OCI-LY1 (cell line): ENCODE measurements at regions not wholly inside any gene's neighbourhood (a gene's known extent, or its start where the extent isn't known, plus 50 kb on each side); places are given as distances from the start of the nearest gene placed in this dataset.

Experiments
- H2AFZ ChIP-seq: fragments of 200-600 bp; sonication (generic), shearing (Covaris generic); 2 replicates; pipeline ENCODE4 v1.6.0; 2014; ENCODE audit warnings: antibody characterized with exemption, mild to moderate bottlenecking, low read length
- H3F3A ChIP-seq: fragments of 200-600 bp; sonication (generic), shearing (Covaris generic); 2 replicates; pipeline ENCODE4 v1.6.0; 2014; ENCODE audit warnings: mild to moderate bottlenecking, antibody characterized with exemption, low read length, moderate library complexity; ENCODE audit not compliant: insufficient read depth
- H3K27ac ChIP-seq: fragments of 200-600 bp; sonication (generic); 2 replicates; pipeline ENCODE4 v1.5.1; 2014; ENCODE audit warnings: low read length, mixed run types, mild to moderate bottlenecking, low read depth; ENCODE audit not compliant: poor library complexity, severe bottlenecking
- H3K27me3 ChIP-seq: fragments of 200-600 bp; sonication (generic); 2 replicates; pipeline ENCODE4 v1.6.0; 2014; ENCODE audit warnings: antibody characterized with exemption, mild to moderate bottlenecking, low read length, moderate library complexity; ENCODE audit not compliant: insufficient read depth
- H3K36me3 ChIP-seq: fragments of 200-600 bp; sonication (generic); 2 replicates; pipeline ENCODE4 v1.6.1; 2014; ENCODE audit warnings: mild to moderate bottlenecking, antibody characterized with exemption, low read length, moderate library complexity, mixed read lengths; ENCODE audit not compliant: insufficient read depth
- H3K4me1 ChIP-seq: fragments of 200-600 bp; sonication (generic); 2 replicates; pipeline ENCODE4 v1.5.1; 2014; ENCODE audit warnings: mild to moderate bottlenecking, low read length, moderate library complexity; ENCODE audit not compliant: insufficient read depth, severe bottlenecking
- H3K4me2 ChIP-seq: fragments of 200-600 bp; sonication (generic), shearing (Covaris generic); 2 replicates; pipeline ENCODE4 v1.6.1; 2014; ENCODE audit warnings: low read length
- H3K4me3 ChIP-seq: fragments of 200-600 bp; sonication (generic); 2 replicates; pipeline ENCODE4 v1.5.1; 2014; ENCODE audit warnings: low read length, low read depth, mild to moderate bottlenecking, mixed read lengths; ENCODE audit not compliant: poor library complexity, severe bottlenecking
- H3K79me2 ChIP-seq: fragments of 200-600 bp; shearing (Covaris generic); 2 replicates; pipeline ENCODE4 v1.6.1; 2016; ENCODE audit warnings: mixed run types, low read length, mixed read lengths; ENCODE audit not compliant: insufficient read depth
- H3K9ac ChIP-seq: fragments of 200-600 bp; sonication (generic), shearing (Covaris generic); 2 replicates; pipeline ENCODE4 v1.6.1; 2014; ENCODE audit warnings: mild to moderate bottlenecking, low read length, mixed read lengths
- H3K9me2 ChIP-seq: fragments of 200-600 bp; sonication (generic), shearing (Covaris generic); 2 replicates; pipeline ENCODE4 v1.6.1; 2014; ENCODE audit warnings: low read depth, mild to moderate bottlenecking, low read length, mixed read lengths
- H3K9me3 ChIP-seq: fragments of 200-600 bp; shearing (Covaris generic); 2 replicates; pipeline ENCODE4 v1.6.1; 2014; ENCODE audit warnings: low read length, mixed read lengths
- H4K20me1 ChIP-seq: fragments of 200-600 bp; sonication (generic), shearing (Covaris generic); 2 replicates; pipeline ENCODE4 v1.6.0; 2016; ENCODE audit warnings: mild to moderate bottlenecking, low read length; ENCODE audit not compliant: insufficient read depth
- CTCF ChIP-seq: fragments of 200-600 bp; sonication (generic), shearing (Covaris generic); IDR thresholded peaks from 2 replicates; pipeline ENCODE4 v1.5.1; 2017; ENCODE audit warnings: mild to moderate bottlenecking, antibody characterized with exemption, low read length, moderate library complexity, mixed read lengths
- EZH2 ChIP-seq: fragments of 200-600 bp; sonication (generic), shearing (Covaris generic); IDR thresholded peaks from 2 replicates; pipeline ENCODE4 v1.8.0; 2017; ENCODE audit warnings: borderline replicate concordance, mixed run types, mild to moderate bottlenecking, antibody characterized with exemption, low read length, moderate library complexity, mixed read lengths

DNA sequence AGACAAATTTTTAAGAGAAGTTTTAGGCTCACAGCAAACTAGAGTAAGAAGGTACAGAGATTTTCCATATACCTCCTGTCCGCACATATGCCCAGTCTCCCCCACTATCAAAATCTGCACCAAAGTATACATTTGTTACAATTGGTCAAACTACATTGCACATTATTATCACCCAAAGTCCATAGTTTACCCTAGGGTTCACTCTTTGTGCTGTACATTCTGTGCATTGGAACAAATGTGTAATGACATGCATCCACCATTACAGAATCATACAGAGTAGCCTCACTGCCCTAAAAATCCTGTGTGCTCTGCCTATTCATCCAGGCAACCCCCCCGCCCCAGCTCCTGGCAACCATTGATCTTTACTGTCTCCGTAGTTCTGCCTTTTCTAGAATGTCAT, 61.7 kb upstream of the SPRED2 start:
- Histone ChIP-seq H3F3A (no peaks in the 10 kb centered on the region), H3K27ac (no peak overlapping the region), H3K4me1 (no peaks in the 10 kb centered on the region)

DNA sequence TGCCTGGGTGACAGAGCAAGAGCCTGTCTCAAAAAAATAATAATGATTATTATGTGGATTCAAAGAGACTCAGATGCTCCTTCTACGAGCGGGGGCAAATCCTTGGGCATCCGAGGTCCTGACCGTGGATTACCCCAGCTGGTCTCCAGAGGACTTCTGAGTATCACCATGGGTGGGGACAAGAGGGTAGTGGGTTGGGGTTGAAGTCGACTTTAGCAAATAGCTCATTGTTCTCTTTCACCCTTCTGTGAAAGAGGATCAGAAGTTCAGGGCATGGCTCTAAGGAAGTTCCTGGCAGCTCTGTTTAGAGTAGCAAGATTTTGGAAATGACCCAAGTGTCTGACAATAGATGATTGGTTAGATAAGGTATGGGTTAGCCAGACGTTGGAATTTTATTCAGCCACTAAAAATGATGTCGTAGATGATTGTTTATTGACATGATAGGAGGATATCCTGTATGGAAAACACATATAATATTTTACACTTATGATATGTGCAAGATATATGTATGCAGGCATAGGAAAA, 59.0 kb upstream of the SPRED2 start:
- H3K4me2 ChIP-seq, result no peak overlapping the region
- H3K9me2 ChIP-seq, result no peaks in the 10 kb centered on the region
- no peak overlapping the region for H2AFZ ChIP-seq
- no peaks in the 10 kb centered on the region for H3F3A ChIP-seq
- no peak overlapping the region for H3K4me3 ChIP-seq
- no peak overlapping the region for H3K9ac ChIP-seq
- no peak overlapping the region for H3K27ac ChIP-seq
- TF ChIP-seq CTCF (no peak), EZH2 (no peak)
- H3K4me1 ChIP-seq, result no peaks in the 10 kb centered on the region
- no peaks in the 10 kb centered on the region for H3K79me2 ChIP-seq
- no peaks in the 10 kb centered on the region for H4K20me1 ChIP-seq
- no peaks in the 10 kb centered on the region for H3K36me3 ChIP-seq
- peaks cover 25% of the 10 kb centered on the region for H3K9me3 ChIP-seq
- H3K27me3 ChIP-seq, result no peaks in the 10 kb centered on the region

More for the DNA sequence above, 61.7 kb upstream of the SPRED2 start:
- no peak for TF ChIP-seq EZH2
- TF ChIP-seq CTCF, result no peak
- Histone ChIP-seq H3K79me2 (no peaks in the 10 kb centered on the region), H4K20me1 (no peaks in the 10 kb centered on the region), H3K27me3 (no peaks in the 10 kb centered on the region), H3K4me3 (no peak overlapping the region), H3K9ac (no peak overlapping the region), H3K9me3 (peaks cover 5% of the 10 kb centered on the region; the same call in 1 of the 2 replicates), H2AFZ (no peak overlapping the region), H3K36me3 (no peaks in the 10 kb centered on the region), H3K9me2 (no peaks in the 10 kb centered on the region), H3K4me2 (no peak overlapping the region)

- no peaks in the 10 kb centered on the region for H3F3A ChIP-seq
- H3K4me3 ChIP-seq, result no peak overlapping the region
- H3K9me2 ChIP-seq, result no peaks in the 10 kb centered on the region
- H2AFZ ChIP-seq, result no peak overlapping the region
- H3K36me3 ChIP-seq, result no peaks in the 10 kb centered on the region
- no peaks in the 10 kb centered on the region for H3K4me1 ChIP-seq
- no peak overlapping the region for H3K9ac ChIP-seq
- no peaks in the 10 kb centered on the region for H3K79me2 ChIP-seq
- no peaks in the 10 kb centered on the region for H4K20me1 ChIP-seq
- no peak for TF ChIP-seq CTCF
- TF ChIP-seq EZH2, result no peak
- H3K27ac ChIP-seq, result no peak overlapping the region
- peaks cover 27% of the 10 kb centered on the region for H3K9me3 ChIP-seq
- no peaks in the 10 kb centered on the region for H3K27me3 ChIP-seq
- H3K4me2 ChIP-seq, result no peak overlapping the region
These were observed 57.8 kb upstream of the SPRED2 start for GRCh38 chr2:65490222-65490621.
